RWPE1 (cell line): ENCODE measurements at regions not wholly inside any gene's neighbourhood (a gene's known extent, or its start where the extent isn't known, plus 50 kb on each side); places are given as distances from the start of the nearest gene placed in this dataset.
"Not testable (repeated sequence)": the region's sequence is repeated elsewhere in the genome, so short reads cannot be mapped to it uniquely, and the experiment has no call there.

Experiments
- CTCF ChIA-PET: fragments of 350-600 bp; sonication (Branson Sonifier 250); formaldehyde crosslinking; extraction: SDS; loops from one replicate; lab custom pipeline; 2021; lab: Yijun Ruan, JAX
- POLR2A ChIA-PET: fragments of 400-600 bp; formaldehyde crosslinking; extraction: SDS; loops from one replicate; lab custom pipeline; 2020; ENCODE audit warnings: antibody characterized with exemption; ENCODE audit not compliant: low non-redundant PET; lab: Yijun Ruan, JAX
- DNase-seq: peaks from one replicate; pipeline ENCODE4 v3.0.0; 2012; ENCODE audit warnings: low spot score
- H3K27ac ChIP-seq: fragments of 450-650 bp; 2 replicates; pipeline ENCODE4 v1.5.1; 2017
- TF ChIP-seq, protein P1 (sequence below): fragments of 450-650 bp; conservative IDR thresholded peaks from 2 replicates; pipeline ENCODE4 v1.5.1; 2017; ENCODE audit warnings: low read depth, mild to moderate bottlenecking

GRCh38 chr2:161513295-161514032, 97.4 kb downstream of the TBR1 start:
- CTCF ChIA-PET = interaction anchor here (0.6 kb wide), 1 partner anchor 101 kb away, joined by 3 read pairs; no protein-coding TSS in a partner anchor
- POLR2A ChIA-PET, DNase-seq, H3K27ac ChIP-seq: not testable (repeated sequence)

- POLR2A ChIA-PET = no interaction called here
- CTCF ChIA-PET = no interaction called here
- TF ChIP-seq, protein P1, sequence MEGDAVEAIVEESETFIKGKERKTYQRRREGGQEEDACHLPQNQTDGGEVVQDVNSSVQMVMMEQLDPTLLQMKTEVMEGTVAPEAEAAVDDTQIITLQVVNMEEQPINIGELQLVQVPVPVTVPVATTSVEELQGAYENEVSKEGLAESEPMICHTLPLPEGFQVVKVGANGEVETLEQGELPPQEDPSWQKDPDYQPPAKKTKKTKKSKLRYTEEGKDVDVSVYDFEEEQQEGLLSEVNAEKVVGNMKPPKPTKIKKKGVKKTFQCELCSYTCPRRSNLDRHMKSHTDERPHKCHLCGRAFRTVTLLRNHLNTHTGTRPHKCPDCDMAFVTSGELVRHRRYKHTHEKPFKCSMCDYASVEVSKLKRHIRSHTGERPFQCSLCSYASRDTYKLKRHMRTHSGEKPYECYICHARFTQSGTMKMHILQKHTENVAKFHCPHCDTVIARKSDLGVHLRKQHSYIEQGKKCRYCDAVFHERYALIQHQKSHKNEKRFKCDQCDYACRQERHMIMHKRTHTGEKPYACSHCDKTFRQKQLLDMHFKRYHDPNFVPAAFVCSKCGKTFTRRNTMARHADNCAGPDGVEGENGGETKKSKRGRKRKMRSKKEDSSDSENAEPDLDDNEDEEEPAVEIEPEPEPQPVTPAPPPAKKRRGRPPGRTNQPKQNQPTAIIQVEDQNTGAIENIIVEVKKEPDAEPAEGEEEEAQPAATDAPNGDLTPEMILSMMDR = no peak
Measured at GRCh38 chr2:161522796-161523195, 101.4 kb upstream of the SLC4A10 start.

DNA sequence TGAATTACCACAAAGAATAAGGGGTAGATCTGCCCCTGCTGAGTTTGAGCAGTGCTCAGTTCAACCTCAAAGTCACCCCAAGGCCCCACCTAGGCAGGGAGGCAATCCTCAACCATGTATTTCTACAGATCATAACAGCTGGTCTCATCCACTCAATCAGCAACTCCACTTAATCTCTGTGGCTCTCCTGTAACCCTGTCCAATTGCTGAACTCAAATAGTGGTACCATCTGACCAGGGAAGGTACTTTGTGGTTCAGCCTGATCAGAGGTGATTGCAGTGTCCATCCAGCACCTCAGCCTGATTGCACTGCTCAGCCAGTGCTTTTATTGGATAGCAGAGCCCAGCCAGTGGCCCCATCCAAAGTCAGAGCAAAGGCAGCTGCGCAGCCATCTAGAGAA, 91.0 kb upstream of the SLC4A10 start:
- POLR2A ChIA-PET = no interaction called here
- no peak for DNase-seq
- TF ChIP-seq, protein P1 = no peak
- CTCF ChIA-PET = no interaction called here
- no peak overlapping the region for H3K27ac ChIP-seq

More at GRCh38 chr2:161522796-161523195, 101.4 kb upstream of the SLC4A10 start:
- DNase-seq = no peak
- H3K27ac ChIP-seq = no peak overlapping the region

- TF ChIP-seq, protein P1 = no peak
- CTCF ChIA-PET = no interaction called here
- POLR2A ChIA-PET = no interaction called here
- no peak for DNase-seq
- H3K27ac ChIP-seq = no peak overlapping the region
Measured at GRCh38 chr2:161546635-161547034, 77.6 kb upstream of the SLC4A10 start.

- DNase-seq = no peak
- TF ChIP-seq, protein P1 = no peak
- CTCF ChIA-PET = no interaction called here
- H3K27ac ChIP-seq = no peak overlapping the region
- POLR2A ChIA-PET = no interaction called here
Measured at GRCh38 chr2:161547130-161547529, 77.1 kb upstream of the SLC4A10 start.

DNA sequence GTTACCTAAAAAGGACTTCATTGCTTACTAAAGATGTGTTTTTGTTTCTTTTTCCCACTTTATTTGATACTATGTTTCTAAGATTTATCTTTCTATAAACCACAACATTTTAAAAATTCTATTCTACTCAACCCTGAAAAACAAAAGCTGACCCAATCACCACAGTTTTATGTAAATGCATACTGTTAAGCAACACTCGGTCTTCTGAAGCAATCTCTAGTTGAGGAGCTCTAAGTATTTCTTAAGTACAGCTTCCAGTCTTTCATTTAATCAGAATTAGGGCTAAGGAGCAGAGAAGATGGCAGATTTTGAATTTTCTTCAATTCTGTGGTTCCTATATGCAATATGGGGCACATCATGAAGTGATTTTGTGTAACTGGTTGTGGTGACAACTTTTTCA, 72.2 kb upstream of the SLC4A10 start:
- TF ChIP-seq, protein P1 = no peak
- POLR2A ChIA-PET = no interaction called here
- H3K27ac ChIP-seq = no peak overlapping the region
- CTCF ChIA-PET = no interaction called here
- no peak for DNase-seq

DNA sequence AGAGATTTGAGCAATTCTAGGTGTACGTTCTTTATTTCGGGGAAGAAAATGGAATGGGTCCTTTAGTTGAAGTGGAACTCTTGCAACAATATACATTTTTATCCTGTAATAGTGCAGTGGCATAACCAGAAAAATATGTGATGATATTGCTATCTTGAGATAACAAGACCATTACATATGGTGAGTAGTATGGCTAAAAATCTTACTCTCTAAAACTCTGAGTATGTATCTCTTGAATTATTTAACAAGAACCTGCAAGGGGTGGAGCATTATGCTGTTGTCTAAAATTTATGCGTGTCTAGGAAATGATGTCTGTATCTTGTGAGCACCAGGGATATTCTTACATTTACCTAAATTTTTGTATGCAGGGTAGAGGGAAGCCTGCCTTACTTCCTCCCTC, 68.4 kb upstream of the SLC4A10 start:
- H3K27ac ChIP-seq = no peak overlapping the region
- CTCF ChIA-PET = interaction anchor here (0.7 kb wide), 1 partner anchor 335 kb away, joined by 4 read pairs; no protein-coding TSS in a partner anchor
- no peak for DNase-seq
- POLR2A ChIA-PET = no interaction called here
- TF ChIP-seq, protein P1 = no peak
